ENCODE measurements at regions not wholly inside any gene's neighbourhood (a gene's known extent, or its start where the extent isn't known, plus 50 kb on each side); places are given as distances from the start of the nearest gene placed in this dataset.
"Not testable (repeated sequence)": the region's sequence is repeated elsewhere in the genome, so short reads cannot be mapped to it uniquely, and the experiment has no call there.

- H3K4me3 Mint-ChIP-seq = no peak overlapping the region
- no peaks in the 10 kb centered on the region for H3K4me1 Mint-ChIP-seq
- DNase-seq (no peak), ATAC-seq (no peak)
- no peaks in the 10 kb centered on the region for H3K27me3 Mint-ChIP-seq
- H3K9me3 Mint-ChIP-seq (ENCODE audit: low read depth) = peaks cover 5% of the 10 kb centered on the region
- no peak overlapping the region for H3K27ac Mint-ChIP-seq
- CTCF ChIA-PET = no interaction called here
- H3K36me3 Mint-ChIP-seq = no peaks in the 10 kb centered on the region
These were observed 133.0 kb upstream of the HTR2C start for GRCh38 chrX:114450911-114451310.

GRCh38 chrX:114451397-114451796 lies 132.5 kb upstream of the HTR2C start:
- no peak for ATAC-seq

GRCh38 chrX:114462266-114462665 lies 121.6 kb upstream of the HTR2C start:
- no peak overlapping the region for H3K4me3 Mint-ChIP-seq
- H3K36me3 Mint-ChIP-seq = no peaks in the 10 kb centered on the region
- no peak overlapping the region for H3K27ac Mint-ChIP-seq
- DNase-seq (no peak), ATAC-seq (no peak)
- H3K27me3 Mint-ChIP-seq = no peaks in the 10 kb centered on the region
- peaks cover under 1% of the 10 kb centered on the region for H3K9me3 Mint-ChIP-seq (ENCODE audit: low read depth)
- CTCF ChIA-PET = no interaction called here
- H3K4me1 Mint-ChIP-seq = no peaks in the 10 kb centered on the region

More at GRCh38 chrX:114451397-114451796, 132.5 kb upstream of the HTR2C start:
- H3K4me3 Mint-ChIP-seq = no peak overlapping the region
- H3K36me3 Mint-ChIP-seq = no peaks in the 10 kb centered on the region
- CTCF ChIA-PET = no interaction called here
- no peaks in the 10 kb centered on the region for H3K27me3 Mint-ChIP-seq
- H3K4me1 Mint-ChIP-seq = no peaks in the 10 kb centered on the region
- DNase-seq = no peak
- peaks cover 5% of the 10 kb centered on the region for H3K9me3 Mint-ChIP-seq (ENCODE audit: low read depth)
- no peak overlapping the region for H3K27ac Mint-ChIP-seq

GRCh38 chrX:114465689-114466088 lies 118.2 kb upstream of the HTR2C start:
- Mint-ChIP-seq H3K27me3 (no peaks in the 10 kb centered on the region), H3K27ac (no peak overlapping the region), H3K36me3 (no peaks in the 10 kb centered on the region), H3K9me3 (ENCODE audit: low read depth) (no peaks in the 10 kb centered on the region), H3K4me1 (no peaks in the 10 kb centered on the region), H3K4me3 (no peak overlapping the region)
- DNase-seq (no peak), ATAC-seq (no peak)
- CTCF ChIA-PET = no interaction called here

- H3K4me1 Mint-ChIP-seq; ATAC-seq; H3K27me3 Mint-ChIP-seq; H3K36me3 Mint-ChIP-seq; H3K9me3 Mint-ChIP-seq (ENCODE audit: low read depth); H3K4me3 Mint-ChIP-seq; CTCF ChIA-PET; DNase-seq; H3K27ac Mint-ChIP-seq: not testable (repeated sequence)
These were observed 111.9 kb upstream of the HTR2C start for GRCh38 chrX:114472008-114472407.

GRCh38 chrX:114472788-114473187 lies 111.1 kb upstream of the HTR2C start:
- Mint-ChIP-seq H3K4me3 (no peak overlapping the region), H3K27me3 (no peaks in the 10 kb centered on the region), H3K9me3 (ENCODE audit: low read depth) (peaks cover 2% of the 10 kb centered on the region), H3K4me1 (no peaks in the 10 kb centered on the region), H3K36me3 (no peaks in the 10 kb centered on the region), H3K27ac (no peak overlapping the region)
- CTCF ChIA-PET = no interaction called here
- DNase-seq = no peak
- ATAC-seq = no peak

- CTCF ChIA-PET = no interaction called here
- Mint-ChIP-seq H3K4me3 (no peak overlapping the region), H3K36me3 (no peaks in the 10 kb centered on the region), H3K27ac (no peak overlapping the region), H3K9me3 (ENCODE audit: low read depth) (no peaks in the 10 kb centered on the region), H3K4me1 (no peaks in the 10 kb centered on the region), H3K27me3 (no peaks in the 10 kb centered on the region)
- no peak for ATAC-seq
- DNase-seq = no peak
These were observed 83.3 kb upstream of the HTR2C start for GRCh38 chrX:114500622-114501021.

- Mint-ChIP-seq H3K36me3 (no peaks in the 10 kb centered on the region), H3K27ac (no peak overlapping the region), H3K9me3 (ENCODE audit: low read depth) (peaks cover 3% of the 10 kb centered on the region), H3K4me1 (no peaks in the 10 kb centered on the region), H3K4me3 (no peak overlapping the region), H3K27me3 (no peaks in the 10 kb centered on the region)
- no peak for DNase-seq
- CTCF ChIA-PET = no interaction called here
- no peak for ATAC-seq
These were observed 75.1 kb upstream of the HTR2C start for GRCh38 chrX:114508756-114509155.

- CTCF ChIA-PET = no interaction called here
- ATAC-seq = no peak
- no peak for DNase-seq
- no peak overlapping the region for H3K4me3 Mint-ChIP-seq
- H3K9me3 Mint-ChIP-seq (ENCODE audit: low read depth) = peaks cover 2% of the 10 kb centered on the region
- H3K27me3 Mint-ChIP-seq = no peaks in the 10 kb centered on the region
- no peaks in the 10 kb centered on the region for H3K36me3 Mint-ChIP-seq
- no peaks in the 10 kb centered on the region for H3K4me1 Mint-ChIP-seq
- H3K27ac Mint-ChIP-seq = no peak overlapping the region
These were observed 64.4 kb upstream of the HTR2C start for GRCh38 chrX:114519524-114519923.

GRCh38 chrX:114520701-114521100 lies 63.2 kb upstream of the HTR2C start:
- H3K9me3 Mint-ChIP-seq (ENCODE audit: low read depth); H3K4me1 Mint-ChIP-seq; H3K36me3 Mint-ChIP-seq; H3K4me3 Mint-ChIP-seq; ATAC-seq; H3K27ac Mint-ChIP-seq; CTCF ChIA-PET; DNase-seq; H3K27me3 Mint-ChIP-seq: not testable (repeated sequence)

GRCh38 chrX:114532111-114532805 lies 51.6 kb upstream of the HTR2C start:
- ATAC-seq (no peak), DNase-seq (no peak)
- H3K36me3 Mint-ChIP-seq = no peaks in the 10 kb centered on the region
- no peaks in the 10 kb centered on the region for H3K9me3 Mint-ChIP-seq (ENCODE audit: low read depth)
- H3K27ac Mint-ChIP-seq = no peak overlapping the region
- CTCF ChIA-PET = interaction anchor here (0.6 kb wide), 1 partner anchor 1697 kb away, joined by 4 read pairs; no protein-coding TSS in a partner anchor
- no peak overlapping the region for H3K4me3 Mint-ChIP-seq
- H3K27me3 Mint-ChIP-seq = no peaks in the 10 kb centered on the region
- H3K4me1 Mint-ChIP-seq = no peaks in the 10 kb centered on the region
